NCI-H2171 treated with DMSO at 0.1 percent for 48 hours (cell line): ENCODE measurements at regions not wholly inside any gene's neighbourhood (a gene's known extent, or its start where the extent isn't known, plus 50 kb on each side); places are given as distances from the start of the nearest gene placed in this dataset.

ENCODE experiments used
- DNase-seq: peaks from one replicate; lab custom pipeline; 2025; lab: John Stamatoyannopoulos, UW

- DNase-seq, result no peak
These were observed 891.9 kb upstream of the CADM2 start for GRCh38 chr3:84066915-84067314.

GRCh38 chr3:84073664-84074063 lies 885.1 kb upstream of the CADM2 start:
- DNase-seq, result no peak

- DNase-seq, result no peak
These were observed 884.0 kb upstream of the CADM2 start for GRCh38 chr3:84074767-84075166.

GRCh38 chr3:84077479-84077878 lies 881.3 kb upstream of the CADM2 start:
- no peak for DNase-seq

- no peak for DNase-seq
These were observed 876.1 kb upstream of the CADM2 start for GRCh38 chr3:84082726-84083125.

GRCh38 chr3:84092907-84093306 lies 865.9 kb upstream of the CADM2 start:
- no peak for DNase-seq

- DNase-seq, result no peak
These were observed 862.6 kb upstream of the CADM2 start for GRCh38 chr3:84096188-84096587.

GRCh38 chr3:84100861-84101260 lies 857.9 kb upstream of the CADM2 start:
- no peak for DNase-seq

GRCh38 chr3:84108442-84108971 lies 850.3 kb upstream of the CADM2 start:
- DNase-seq, result no peak

GRCh38 chr3:84109911-84110310 lies 848.9 kb upstream of the CADM2 start:
- DNase-seq, result no peak

GRCh38 chr3:84110787-84111186 lies 848.0 kb upstream of the CADM2 start:
- no peak for DNase-seq

- no peak for DNase-seq
These were observed 833.5 kb upstream of the CADM2 start for GRCh38 chr3:84125201-84125721.

GRCh38 chr3:84125760-84126159 lies 833.0 kb upstream of the CADM2 start:
- no peak for DNase-seq

- no peak for DNase-seq
These were observed 832.6 kb upstream of the CADM2 start for GRCh38 chr3:84126160-84126559.

GRCh38 chr3:84128024-84128423 lies 830.8 kb upstream of the CADM2 start:
- no peak for DNase-seq

- DNase-seq, result peak; percentile 1
These were observed 822.4 kb upstream of the CADM2 start for GRCh38 chr3:84136425-84136824.

GRCh38 chr3:84140631-84141030 lies 818.2 kb upstream of the CADM2 start:
- no peak for DNase-seq

GRCh38 chr3:84141571-84141970 lies 817.2 kb upstream of the CADM2 start:
- no peak for DNase-seq

- DNase-seq, result no peak
These were observed 793.5 kb upstream of the CADM2 start for GRCh38 chr3:84165328-84165727.

GRCh38 chr3:84175449-84175848 lies 783.3 kb upstream of the CADM2 start:
- DNase-seq, result no peak

- DNase-seq, result no peak
These were observed 773.9 kb upstream of the CADM2 start for GRCh38 chr3:84184937-84185336.

GRCh38 chr3:84194029-84194428 lies 764.8 kb upstream of the CADM2 start:
- peak; percentile 2 for DNase-seq

- no peak for DNase-seq
These were observed 749.3 kb upstream of the CADM2 start for GRCh38 chr3:84209474-84209873.

GRCh38 chr3:84223512-84223911 lies 735.3 kb upstream of the CADM2 start:
- DNase-seq, result no peak

- DNase-seq, result no peak
These were observed 734.5 kb upstream of the CADM2 start for GRCh38 chr3:84224262-84224661.
